ENCODE measurements at regions not wholly inside any gene's neighbourhood (a gene's known extent, or its start where the extent isn't known, plus 50 kb on each side); places are given as distances from the start of the nearest gene placed in this dataset.

- no peaks in the 10 kb centered on the region for H3K36me3 ChIP-seq
Measured at GRCh38 chr3:146830231-146830630, 225.1 kb upstream of the PLSCR5 start.

GRCh38 chr3:146827836-146828235, 222.7 kb upstream of the PLSCR5 start:
- TF ChIP-seq CTCF (IDR thresholded peaks at IDR 0.05) (no peak), POLR2A (IDR thresholded peaks at IDR 0.05) (no peak), POLR2AphosphoS5 (IDR thresholded peaks at IDR 0.05) (no peak), EP300 (IDR thresholded peaks at IDR 0.05) (no peak)
- Histone ChIP-seq H3K27ac (no peak overlapping the region), H3K9me3 (no peaks in the 10 kb centered on the region), H3K4me1 (no peaks in the 10 kb centered on the region), H3K27me3 (no peaks in the 10 kb centered on the region), H3K36me3 (no peaks in the 10 kb centered on the region), H3K4me3 (no peak overlapping the region)
- 13 to 17% methylated on average over 1 of the region's 1 CpG for WGBS, 2 donors (ENCODE audit: low coverage in 1 of 2)
- ATAC-seq = no peak

More at GRCh38 chr3:146830231-146830630, 225.1 kb upstream of the PLSCR5 start:
- no peak for TF ChIP-seq POLR2AphosphoS5 (IDR thresholded peaks at IDR 0.05)
- TF ChIP-seq CTCF (IDR thresholded peaks at IDR 0.05) = no peak
- no peak for TF ChIP-seq POLR2A (IDR thresholded peaks at IDR 0.05)
- no peak for TF ChIP-seq EP300 (IDR thresholded peaks at IDR 0.05)
- no peak overlapping the region for H3K27ac ChIP-seq
- no peaks in the 10 kb centered on the region for H3K4me1 ChIP-seq
- no peaks in the 10 kb centered on the region for H3K9me3 ChIP-seq
- no peak for ATAC-seq
- no peaks in the 10 kb centered on the region for H3K27me3 ChIP-seq
- no peak overlapping the region for H3K4me3 ChIP-seq

- WGBS, 2 donors (ENCODE audit: low coverage in 1 of 2) = 50 to 63% methylated on average over 1 of the region's 1 CpG
- Histone ChIP-seq H3K36me3 (no peaks in the 10 kb centered on the region), H3K9me3 (no peaks in the 10 kb centered on the region), H3K4me1 (no peaks in the 10 kb centered on the region), H3K27ac (no peak overlapping the region), H3K27me3 (no peaks in the 10 kb centered on the region), H3K4me3 (no peak overlapping the region)
- ATAC-seq = no peak
- TF ChIP-seq EP300 (IDR thresholded peaks at IDR 0.05) (no peak), POLR2AphosphoS5 (IDR thresholded peaks at IDR 0.05) (no peak), POLR2A (IDR thresholded peaks at IDR 0.05) (no peak)
Measured at GRCh38 chr3:146823622-146824021, 218.5 kb upstream of the PLSCR5 start.

- TF ChIP-seq POLR2AphosphoS5 (IDR thresholded peaks at IDR 0.05) (no peak), EP300 (IDR thresholded peaks at IDR 0.05) (no peak), POLR2A (IDR thresholded peaks at IDR 0.05) (no peak), CTCF (IDR thresholded peaks at IDR 0.05) (no peak)
- Histone ChIP-seq H3K27ac (no peak overlapping the region), H3K27me3 (no peaks in the 10 kb centered on the region), H3K9me3 (no peaks in the 10 kb centered on the region), H3K4me3 (no peak overlapping the region), H3K4me1 (no peaks in the 10 kb centered on the region), H3K36me3 (no peaks in the 10 kb centered on the region)
- no peak for ATAC-seq
- 56 to 82% methylated on average over 3 of the region's 3 CpGs for WGBS, 2 donors (ENCODE audit: low coverage in 1 of 2)
Measured at GRCh38 chr3:146818866-146819265, 213.7 kb upstream of the PLSCR5 start.

- 68 to 72% methylated on average over 4 of the region's 4 CpGs for WGBS, 2 donors (ENCODE audit: low coverage in 1 of 2)
- Histone ChIP-seq H3K4me3 (no peak overlapping the region), H3K27me3 (no peaks in the 10 kb centered on the region), H3K4me1 (no peaks in the 10 kb centered on the region), H3K9me3 (no peaks in the 10 kb centered on the region), H3K27ac (no peak overlapping the region), H3K36me3 (no peaks in the 10 kb centered on the region)
- no peak for TF ChIP-seq POLR2AphosphoS5 (IDR thresholded peaks at IDR 0.05)
- no peak for TF ChIP-seq EP300 (IDR thresholded peaks at IDR 0.05)
- no peak for TF ChIP-seq POLR2A (IDR thresholded peaks at IDR 0.05)
- no peak for TF ChIP-seq CTCF (IDR thresholded peaks at IDR 0.05)
- ATAC-seq = no peak
Measured at GRCh38 chr3:146818301-146818700, 213.2 kb upstream of the PLSCR5 start.

Data from gastroesophageal sphincter (tissue), 4 donors.